ENCODE measurements at regions not wholly inside any gene's neighbourhood (a gene's known extent, or its start where the extent isn't known, plus 50 kb on each side); places are given as distances from the start of the nearest gene placed in this dataset.

DNA sequence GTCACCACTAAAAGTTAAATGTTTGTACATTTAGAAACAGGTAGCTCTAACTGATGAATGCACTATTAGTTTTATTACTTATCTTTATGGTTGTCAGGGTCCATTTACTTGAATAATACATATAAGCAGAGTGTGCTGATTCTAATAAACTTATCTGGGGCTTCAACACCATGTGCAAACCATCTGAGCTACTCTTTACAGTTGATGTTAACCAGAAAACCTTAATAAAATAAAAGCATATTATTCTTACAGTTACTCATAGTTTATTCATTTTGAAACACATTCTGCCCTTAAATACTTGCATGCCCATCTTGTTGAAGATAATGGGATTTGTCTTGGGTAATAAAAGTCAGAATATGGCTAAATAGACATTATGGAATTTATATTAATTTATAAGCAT lies 1042.2 kb downstream of the EPHA7 start:
- DNase-seq (no peak), ATAC-seq (no peak)
- TF ChIP-seq, protein P1, sequence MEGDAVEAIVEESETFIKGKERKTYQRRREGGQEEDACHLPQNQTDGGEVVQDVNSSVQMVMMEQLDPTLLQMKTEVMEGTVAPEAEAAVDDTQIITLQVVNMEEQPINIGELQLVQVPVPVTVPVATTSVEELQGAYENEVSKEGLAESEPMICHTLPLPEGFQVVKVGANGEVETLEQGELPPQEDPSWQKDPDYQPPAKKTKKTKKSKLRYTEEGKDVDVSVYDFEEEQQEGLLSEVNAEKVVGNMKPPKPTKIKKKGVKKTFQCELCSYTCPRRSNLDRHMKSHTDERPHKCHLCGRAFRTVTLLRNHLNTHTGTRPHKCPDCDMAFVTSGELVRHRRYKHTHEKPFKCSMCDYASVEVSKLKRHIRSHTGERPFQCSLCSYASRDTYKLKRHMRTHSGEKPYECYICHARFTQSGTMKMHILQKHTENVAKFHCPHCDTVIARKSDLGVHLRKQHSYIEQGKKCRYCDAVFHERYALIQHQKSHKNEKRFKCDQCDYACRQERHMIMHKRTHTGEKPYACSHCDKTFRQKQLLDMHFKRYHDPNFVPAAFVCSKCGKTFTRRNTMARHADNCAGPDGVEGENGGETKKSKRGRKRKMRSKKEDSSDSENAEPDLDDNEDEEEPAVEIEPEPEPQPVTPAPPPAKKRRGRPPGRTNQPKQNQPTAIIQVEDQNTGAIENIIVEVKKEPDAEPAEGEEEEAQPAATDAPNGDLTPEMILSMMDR (IDR thresholded peaks at IDR 0.05), result no peak
- POLR2A ChIA-PET, result no interaction called here
- no peaks in the 10 kb centered on the region for H3K36me3 Mint-ChIP-seq (ENCODE audit: low read depth)
- intact Hi-C loops (cut with micrococcal nuclease), result no loop called here
- H3K4me1 Mint-ChIP-seq (ENCODE audit: low read depth), result no peaks in the 10 kb centered on the region
- H3K4me3 Mint-ChIP-seq, result no peak overlapping the region
- no peak overlapping the region for H3K27ac Mint-ChIP-seq
- CTCF ChIA-PET, result no interaction called here
- H3K9me3 Mint-ChIP-seq, result peaks cover 3% of the 10 kb centered on the region
- H3K27me3 Mint-ChIP-seq, result no peaks in the 10 kb centered on the region

- ATAC-seq, result no peak
- intact Hi-C loops (cut with micrococcal nuclease), result no loop called here
- TF ChIP-seq, protein P1 (IDR thresholded peaks at IDR 0.05), result no peak
- Mint-ChIP-seq H3K27ac (no peak overlapping the region), H3K9me3 (peaks cover 3% of the 10 kb centered on the region), H3K27me3 (no peaks in the 10 kb centered on the region), H3K4me1 (ENCODE audit: low read depth) (no peaks in the 10 kb centered on the region), H3K36me3 (ENCODE audit: low read depth) (no peaks in the 10 kb centered on the region), H3K4me3 (no peak overlapping the region)
- ChIA-PET CTCF (no interaction called here), POLR2A (no interaction called here)
- DNase-seq, result no peak
Observed at GRCh38 chr6:92376691-92377090, 1042.7 kb downstream of the EPHA7 start.

GRCh38 chr6:92371211-92372208 lies 1047.8 kb downstream of the EPHA7 start:
- no peak overlapping the region for H3K4me3 Mint-ChIP-seq
- ChIA-PET POLR2A (no interaction called here), CTCF (no interaction called here)
- ATAC-seq (no peak), DNase-seq (no peak)
- H3K27me3 Mint-ChIP-seq, result no peaks in the 10 kb centered on the region
- H3K27ac Mint-ChIP-seq, result no peak overlapping the region
- H3K36me3 Mint-ChIP-seq (ENCODE audit: low read depth), result no peaks in the 10 kb centered on the region
- TF ChIP-seq, protein P1 (IDR thresholded peaks at IDR 0.05), result no peak
- H3K9me3 Mint-ChIP-seq, result peaks cover 2% of the 10 kb centered on the region
- intact Hi-C loops (cut with micrococcal nuclease), result no loop called here
- no peaks in the 10 kb centered on the region for H3K4me1 Mint-ChIP-seq (ENCODE audit: low read depth)

GRCh38 chr6:92369309-92369708 lies 1050.0 kb downstream of the EPHA7 start:
- CTCF ChIA-PET, result no interaction called here
- no peaks in the 10 kb centered on the region for H3K4me1 Mint-ChIP-seq (ENCODE audit: low read depth)

More at GRCh38 chr6:92369309-92369708, 1050.0 kb downstream of the EPHA7 start:
- no peaks in the 10 kb centered on the region for H3K36me3 Mint-ChIP-seq (ENCODE audit: low read depth)
- H3K27me3 Mint-ChIP-seq, result no peaks in the 10 kb centered on the region
- DNase-seq (no peak), ATAC-seq (no peak)
- intact Hi-C loops (cut with micrococcal nuclease), result no loop called here
- POLR2A ChIA-PET, result no interaction called here
- TF ChIP-seq, protein P1 (IDR thresholded peaks at IDR 0.05), result no peak
- H3K9me3 Mint-ChIP-seq, result peaks cover 4% of the 10 kb centered on the region
- H3K4me3 Mint-ChIP-seq, result no peak overlapping the region
- H3K27ac Mint-ChIP-seq, result no peak overlapping the region

Measured in activated CD8-positive, alpha-beta T cell treated with anti-CD3 and anti-CD28 coated beads for 36 hours (primary cell).